ENCODE measurements at regions not wholly inside any gene's neighbourhood (a gene's known extent, or its start where the extent isn't known, plus 50 kb on each side); places are given as distances from the start of the nearest gene placed in this dataset.

- no peak for TF ChIP-seq USF2 (CRISPR knock-in tag; IDR thresholded peaks at IDR 0.05)
- TF ChIP-seq SP1 (CRISPR knock-in tag; conservative IDR thresholded peaks at IDR 0.05) = no peak
- TF ChIP-seq MAX (CRISPR knock-in tag; IDR thresholded peaks at IDR 0.05) = no peak
- no peak for TF ChIP-seq TP53 (CRISPR knock-in tag; IDR thresholded peaks at IDR 0.05)
- TF ChIP-seq CTCF (IDR thresholded peaks at IDR 0.05) = no peak
- no peak for TF ChIP-seq ZBTB21 (CRISPR knock-in tag; IDR thresholded peaks at IDR 0.05; ENCODE audit: borderline replicate concordance)
Measured at GRCh38 chr5:155504606-155505005, 491.1 kb downstream of the KIF4B start.
